ENCODE measurements at regions not wholly inside any gene's neighbourhood (a gene's known extent, or its start where the extent isn't known, plus 50 kb on each side); places are given as distances from the start of the nearest gene placed in this dataset.
"Not testable (repeated sequence)": the region's sequence is repeated elsewhere in the genome, so short reads cannot be mapped to it uniquely, and the experiment has no call there.

DNA sequence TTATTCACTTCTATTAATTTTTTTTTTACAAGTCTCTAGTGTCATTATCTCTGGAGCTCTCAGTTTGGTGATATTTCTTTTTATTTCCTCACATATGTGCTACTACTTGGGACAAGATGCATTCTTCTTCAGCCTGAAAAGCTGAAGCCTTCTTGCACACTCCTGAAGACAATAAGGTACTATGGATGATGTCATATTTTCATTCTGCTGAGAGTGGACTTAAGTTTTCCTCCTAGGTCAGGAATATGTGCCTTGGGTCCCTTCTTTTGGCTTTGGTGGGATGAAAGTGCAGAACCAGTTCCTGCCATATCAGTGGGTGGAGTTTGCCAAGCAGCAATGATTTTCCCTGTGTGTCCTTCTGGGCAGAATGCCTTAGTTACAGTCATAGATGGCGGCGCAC is 188.7 kb upstream of the EYA4 start:
- DNase-seq = no peak

DNA sequence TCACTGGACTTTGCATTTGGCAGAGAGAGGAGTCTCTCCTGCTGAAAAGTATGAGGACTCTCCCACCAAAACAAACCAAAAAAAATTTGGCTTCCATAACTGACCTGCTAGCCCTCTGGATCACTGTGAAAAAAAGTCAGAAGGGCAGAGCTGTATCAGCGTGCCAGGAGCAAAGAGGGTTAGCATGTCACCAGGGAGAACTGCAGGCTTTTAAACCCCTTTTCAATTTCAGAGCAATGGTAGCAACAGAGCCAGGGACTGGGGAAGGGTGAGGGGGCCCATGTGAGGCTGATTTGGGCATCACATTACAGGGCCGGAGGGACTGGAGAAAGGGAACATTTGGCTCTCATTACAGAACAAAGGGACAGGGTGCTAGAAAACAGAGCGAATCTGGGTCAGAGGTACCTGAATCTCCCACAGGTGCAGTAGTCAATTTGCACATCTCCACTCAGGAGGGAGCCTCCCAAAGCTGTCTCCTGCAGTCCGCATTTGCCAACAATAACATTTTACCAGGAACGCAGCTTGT is 185.7 kb upstream of the EYA4 start:
- no peak for DNase-seq

DNA sequence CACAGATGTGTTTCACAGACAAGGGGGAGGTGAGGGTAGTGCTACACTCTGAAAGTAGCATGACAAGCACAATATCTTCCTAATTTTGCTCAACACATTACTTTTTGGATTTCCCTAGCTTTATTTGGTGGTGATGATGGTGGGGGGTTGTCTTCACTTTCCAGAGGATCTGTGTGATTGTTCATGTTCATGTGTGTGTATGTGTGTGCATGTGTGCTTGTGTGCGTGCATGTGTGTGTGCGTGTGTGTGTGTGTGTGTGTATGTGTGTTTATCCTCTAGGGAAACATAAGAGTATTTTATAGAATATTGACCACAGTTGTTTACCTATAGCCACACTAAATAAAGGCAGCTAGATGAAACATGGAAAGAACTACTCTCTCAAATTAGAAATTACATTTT is 183.8 kb upstream of the EYA4 start:
- DNase-seq = no peak

DNA sequence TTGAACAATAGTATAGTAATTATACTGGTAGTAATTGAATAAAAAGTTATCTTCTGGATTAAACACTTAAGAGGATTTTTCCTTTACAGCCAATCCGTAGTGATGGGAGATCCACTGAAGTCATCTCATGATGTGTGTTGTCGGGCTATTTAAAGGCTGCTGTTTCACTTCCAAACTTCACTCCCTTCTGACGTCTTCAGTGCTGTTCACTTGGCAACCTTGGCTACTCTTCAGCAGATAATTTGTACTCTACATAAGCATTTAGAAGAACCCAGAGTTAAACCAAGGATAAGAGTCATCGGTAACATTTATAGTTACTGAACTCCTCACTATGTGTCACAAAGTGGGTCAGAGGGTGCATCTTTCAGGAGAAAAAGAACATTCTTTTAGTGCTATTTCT is 179.1 kb upstream of the EYA4 start:
- DNase-seq = no peak

DNA sequence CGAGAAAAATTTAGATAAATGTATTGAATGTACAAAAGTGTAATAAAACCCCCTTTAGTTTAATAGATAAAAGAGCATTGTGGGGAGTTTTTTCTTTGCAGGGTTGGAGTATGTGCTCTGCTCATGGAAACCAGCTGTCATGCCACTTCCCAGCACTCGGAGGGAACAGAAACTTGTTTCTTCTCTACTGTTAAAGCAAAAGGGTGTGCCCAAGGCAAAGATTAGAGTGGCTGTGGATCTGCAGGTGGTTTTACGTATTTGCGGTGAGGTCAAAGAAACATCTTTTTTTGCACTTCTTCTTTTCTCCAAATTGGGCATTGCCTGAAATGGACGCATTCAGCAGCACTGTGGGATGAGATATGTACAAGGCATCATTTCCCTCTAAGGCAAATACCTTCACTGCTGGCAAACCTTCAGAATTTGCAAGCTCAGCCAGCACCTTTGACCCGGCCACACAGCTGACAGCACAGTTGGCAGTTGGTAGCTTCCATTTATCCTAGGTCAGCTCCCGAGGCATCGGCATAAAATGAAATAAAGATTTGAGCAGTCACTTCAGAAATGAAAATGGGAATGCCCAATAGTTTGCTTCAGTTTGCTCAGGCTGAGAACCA is 178.4 kb upstream of the EYA4 start:
- no peak for DNase-seq

DNA sequence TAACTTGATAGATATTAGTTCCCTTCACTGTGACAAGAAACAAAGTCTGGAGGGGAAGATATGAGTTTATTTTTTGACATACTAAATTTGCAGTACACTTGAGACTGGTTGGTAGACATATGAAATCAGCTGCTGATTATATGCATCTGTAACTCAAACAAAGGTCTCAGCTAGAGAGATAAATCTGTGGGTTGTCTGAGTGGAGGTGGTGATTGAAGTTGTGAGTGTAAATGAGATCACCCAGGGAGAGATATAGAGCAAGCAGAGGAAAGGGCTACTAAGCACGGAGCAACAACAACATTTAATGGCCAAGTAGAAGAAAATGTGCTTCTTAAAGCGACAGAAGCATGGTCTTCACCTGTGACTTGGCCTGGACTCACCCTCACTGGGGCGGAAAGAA is 173.2 kb upstream of the EYA4 start:
- DNase-seq = no peak

DNA sequence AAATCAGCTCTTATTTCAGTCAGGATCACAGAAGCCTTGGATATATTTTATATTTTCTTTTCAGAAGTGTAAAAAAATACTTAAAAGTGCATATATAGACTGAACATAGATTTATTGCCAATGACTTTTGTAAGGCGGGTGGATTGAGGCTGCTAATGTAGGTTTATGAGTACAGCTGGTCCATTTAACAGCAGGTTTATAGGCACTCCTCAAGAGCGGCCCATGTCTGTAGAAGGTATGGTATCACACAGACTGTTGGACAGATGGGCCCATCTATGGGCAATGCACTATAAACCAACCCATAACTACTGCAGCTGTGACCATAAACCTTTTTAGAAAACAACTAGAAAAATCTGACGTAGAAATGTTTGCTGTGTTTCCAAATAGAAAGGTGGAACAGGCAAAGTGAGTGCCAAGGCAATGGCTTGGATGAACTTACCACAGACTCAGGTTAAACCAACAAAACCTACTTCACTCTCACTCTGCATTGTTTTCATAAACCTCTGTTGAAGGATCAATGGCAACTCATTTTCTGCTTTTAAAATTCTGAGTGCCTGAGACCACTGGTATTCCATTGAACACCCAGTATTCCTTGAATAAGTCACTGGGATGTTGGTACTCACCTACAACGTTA is 170.6 kb upstream of the EYA4 start:
- DNase-seq = no peak

DNA sequence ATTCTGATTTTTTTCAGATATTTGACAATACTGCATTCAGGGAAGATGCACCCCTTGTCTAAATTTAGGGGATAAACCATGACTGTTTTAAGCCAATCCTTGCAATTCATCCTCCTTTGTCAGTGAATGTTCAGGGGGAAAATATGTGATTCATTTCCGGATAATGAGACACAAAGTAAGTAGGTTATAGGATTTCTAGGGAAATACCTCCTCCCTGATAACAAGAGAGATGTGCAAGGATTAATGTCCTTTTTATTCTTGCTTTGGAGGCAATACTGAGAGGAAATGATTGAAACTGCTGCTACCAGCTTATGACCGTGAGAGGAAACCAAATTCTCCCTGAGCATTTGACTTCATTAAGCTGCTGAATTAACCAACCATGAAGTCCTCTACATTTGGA is 161.3 kb upstream of the EYA4 start:
- no peak for DNase-seq

DNA sequence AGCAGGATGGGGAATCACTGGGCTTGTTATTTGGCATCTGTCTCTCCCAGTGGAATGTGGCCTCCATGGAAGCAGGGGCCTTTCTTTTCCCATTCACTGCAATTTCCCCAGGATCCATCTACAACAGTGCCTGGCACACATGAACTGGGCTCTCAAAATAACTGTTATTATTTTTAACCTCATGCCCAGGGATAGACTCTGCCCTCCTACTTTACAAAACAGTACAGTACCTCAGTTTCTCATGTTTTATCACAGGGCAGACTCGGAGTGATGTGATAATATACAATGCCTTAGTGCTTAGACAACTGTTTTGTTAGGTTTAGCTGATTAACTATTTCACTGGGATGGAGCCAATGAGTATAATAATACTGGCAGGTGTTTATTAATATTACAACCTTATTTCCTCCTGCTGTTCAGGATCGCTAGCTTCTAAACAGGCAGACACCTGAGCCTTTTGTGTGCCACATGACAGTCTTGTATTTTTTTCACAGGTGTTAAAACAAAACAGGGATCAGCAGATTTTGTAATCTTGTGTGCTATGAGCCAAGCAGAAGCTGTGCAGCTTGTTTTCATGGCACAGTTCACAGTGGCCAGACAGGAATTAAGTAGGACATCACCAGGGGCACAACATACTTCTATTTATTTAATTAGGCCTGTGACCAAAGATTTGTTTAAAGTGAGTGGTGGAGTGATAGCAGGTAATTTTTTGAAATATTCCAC is 157.7 kb upstream of the EYA4 start:
- DNase-seq = no peak

DNA sequence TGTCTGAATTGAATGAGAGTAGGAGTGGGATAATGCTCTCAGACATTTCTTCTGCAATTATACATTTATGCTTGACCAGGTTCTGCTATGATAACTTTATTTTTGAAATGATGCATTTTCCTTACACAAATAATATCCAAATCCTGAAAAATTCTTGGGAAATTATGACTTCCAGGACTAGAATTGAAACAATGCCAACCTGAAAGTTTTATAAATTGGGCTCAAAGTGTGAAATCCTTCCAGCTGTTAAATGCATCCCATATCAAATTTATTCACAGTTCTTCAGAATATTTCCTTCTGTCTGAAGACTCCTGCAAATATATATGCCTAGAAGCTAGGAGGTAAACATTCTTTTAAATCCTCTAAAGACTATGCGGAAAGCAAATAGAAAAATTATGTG is 155.7 kb upstream of the EYA4 start:
- DNase-seq = no peak

DNA sequence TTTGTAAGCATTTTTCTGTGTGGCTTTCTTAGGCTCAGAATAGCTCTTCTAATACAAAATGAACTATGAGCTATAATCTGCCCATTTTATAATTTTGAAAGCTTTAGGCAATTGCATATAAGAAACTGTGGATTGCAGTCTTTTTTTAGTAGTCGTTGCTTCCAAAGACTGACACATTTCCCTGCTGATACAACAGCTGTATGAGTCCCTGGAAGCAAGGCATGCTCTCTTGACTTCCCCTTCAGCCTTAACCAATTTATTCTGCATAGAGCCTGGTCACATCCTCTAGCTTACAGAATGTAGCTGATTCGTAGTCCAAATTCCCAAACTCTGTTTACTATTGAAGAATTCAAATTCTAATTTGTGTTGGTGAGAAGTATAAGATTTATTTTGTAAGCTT is 155.3 kb upstream of the EYA4 start:
- no peak for DNase-seq

DNA sequence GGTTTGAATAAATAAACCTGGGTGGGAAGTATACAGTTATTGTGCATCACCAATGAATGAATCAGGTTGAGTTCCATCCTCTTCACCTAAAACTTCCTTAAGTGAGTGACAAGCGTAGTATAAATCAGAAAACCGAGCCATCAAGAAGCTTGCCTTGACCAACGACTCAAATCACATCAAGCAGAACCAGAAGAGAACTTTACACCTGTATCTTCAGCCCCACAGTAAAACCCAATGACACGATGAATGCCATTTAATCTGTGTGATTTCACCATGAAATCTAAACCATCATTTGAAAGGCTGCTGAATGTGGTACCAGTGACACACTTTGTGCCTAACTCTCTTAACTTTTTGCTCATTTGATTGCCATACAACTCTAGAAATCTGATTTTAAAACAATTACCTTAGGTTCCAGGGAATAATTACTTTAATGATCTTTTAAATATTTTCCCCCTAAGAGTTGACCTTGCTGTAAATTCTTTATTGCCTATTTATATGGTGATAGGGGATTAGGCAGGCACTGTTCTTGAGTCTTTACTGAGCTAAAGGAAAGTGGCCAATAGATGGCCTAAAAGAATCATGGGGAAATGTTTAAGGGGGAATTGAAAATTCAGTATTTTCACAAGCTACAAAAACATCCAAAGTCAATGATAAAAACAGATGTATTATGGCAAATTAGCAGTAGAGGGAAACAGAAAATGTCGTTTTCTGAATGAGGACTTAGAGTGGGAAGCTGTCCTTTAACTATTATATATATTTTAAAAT is 152.0 kb upstream of the EYA4 start:
- no peak for DNase-seq

DNA sequence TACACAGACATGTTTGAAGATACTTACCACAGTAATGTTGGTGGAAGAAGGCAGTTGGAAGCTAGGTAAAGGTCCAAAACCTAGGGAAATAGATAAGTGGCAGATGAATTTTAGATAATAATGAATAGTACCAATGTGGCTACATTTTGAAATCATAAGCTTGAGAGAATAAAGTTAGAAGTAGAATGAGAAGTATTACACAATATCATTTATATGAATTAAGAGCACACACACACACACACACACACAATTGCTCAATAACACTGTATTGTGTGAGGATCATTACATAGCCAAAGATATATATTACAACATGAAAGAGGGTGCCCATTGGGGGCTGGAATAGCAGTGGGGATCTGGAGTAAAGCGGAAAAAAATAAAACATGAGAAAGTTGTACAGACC is 149.0 kb upstream of the EYA4 start:
- DNase-seq = no peak

DNA sequence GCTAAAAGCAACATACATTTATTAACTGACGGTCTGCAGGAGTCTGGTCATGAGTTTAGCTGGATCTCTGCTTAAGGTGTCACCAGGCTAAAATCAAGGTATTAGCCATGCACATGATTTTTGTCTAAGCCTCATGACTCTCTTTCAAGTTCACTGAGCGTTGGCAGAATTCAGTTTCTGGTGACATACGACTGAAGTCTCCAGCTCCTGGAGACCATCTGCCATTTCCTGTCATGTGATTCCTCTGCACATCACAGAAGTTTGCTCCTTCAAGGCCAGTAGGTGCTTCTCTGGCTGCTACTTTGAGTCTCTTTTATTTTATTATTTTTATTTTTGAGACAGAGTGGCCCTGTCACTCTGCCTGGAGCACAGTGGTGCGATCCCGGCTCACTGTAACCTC is 148.4 kb upstream of the EYA4 start:
- DNase-seq = no peak

DNA sequence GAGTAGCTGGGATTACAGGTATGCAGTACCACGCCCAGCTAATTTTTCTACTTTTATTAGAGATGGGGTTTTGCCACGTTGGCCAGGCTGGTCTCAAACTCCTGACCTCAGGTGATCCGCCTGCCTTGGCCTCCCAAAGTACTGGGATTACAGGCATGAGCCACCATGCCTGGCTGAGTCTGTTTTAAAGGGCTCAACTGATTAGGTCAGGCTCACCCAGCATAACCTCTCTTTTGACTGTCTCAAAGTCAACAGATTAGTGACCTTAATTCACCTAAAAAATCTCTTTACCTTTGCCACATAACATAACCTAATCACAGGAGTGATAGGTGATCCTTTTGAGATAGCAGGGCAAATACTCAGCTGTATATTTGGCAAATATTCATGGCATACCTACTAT is 147.9 kb upstream of the EYA4 start:
- not testable (repeated sequence) for DNase-seq

DNA sequence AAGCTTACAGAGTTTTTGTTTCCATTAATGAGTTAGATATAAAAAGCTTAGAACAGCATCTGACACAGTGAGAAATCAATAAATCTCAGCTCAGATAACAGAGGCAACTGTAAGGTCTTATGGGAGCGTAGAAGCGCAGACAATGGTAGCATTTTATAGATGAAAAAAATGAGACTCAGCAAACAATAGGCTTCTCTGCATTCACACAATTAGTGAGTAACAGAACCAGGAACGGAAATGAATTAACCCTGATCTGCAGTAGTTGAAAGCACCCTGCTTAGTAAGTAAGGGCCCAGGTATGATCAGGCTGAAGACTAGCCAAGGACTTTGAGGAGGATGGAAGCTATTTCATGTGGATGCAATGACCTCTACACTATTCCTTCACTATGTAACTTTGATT is 147.2 kb upstream of the EYA4 start:
- no peak for DNase-seq

DNA sequence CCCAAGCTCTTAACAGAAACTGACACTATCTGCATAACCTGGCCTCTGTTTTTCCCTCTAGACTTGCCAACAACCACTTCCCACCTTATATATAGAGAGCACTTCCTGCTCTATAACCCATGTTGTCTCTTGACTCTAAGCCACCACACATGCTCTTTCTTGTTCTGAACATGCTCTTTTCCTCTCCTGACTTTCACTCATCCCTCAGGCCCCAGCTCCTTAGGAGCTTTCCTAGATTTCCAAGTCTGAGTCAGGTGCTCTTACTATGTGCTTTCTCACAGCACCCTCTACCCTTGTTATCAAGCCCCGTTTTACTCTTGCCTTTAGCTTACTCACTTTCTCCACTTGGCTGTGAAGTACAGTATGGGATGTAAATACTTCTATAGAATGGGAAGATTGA is 143.9 kb upstream of the EYA4 start:
- no peak for DNase-seq

DNA sequence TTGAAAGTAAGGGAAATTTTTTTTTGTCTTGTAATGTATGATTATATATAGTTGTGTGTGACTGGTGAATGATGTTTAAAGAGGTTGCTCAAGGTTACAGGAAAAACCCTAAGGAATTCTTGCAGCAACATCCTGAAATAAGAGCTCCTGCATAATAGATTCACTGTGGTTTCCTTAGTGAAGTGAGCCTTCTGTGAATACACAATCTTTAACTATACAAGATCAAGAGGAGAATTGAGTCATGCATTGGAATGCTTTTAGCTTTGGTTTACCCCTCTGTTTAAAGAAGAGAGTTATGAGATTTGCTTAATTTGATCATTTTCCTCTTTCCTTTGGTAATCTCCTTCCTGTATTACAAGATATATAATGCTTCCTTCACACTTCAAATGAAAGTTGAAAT is 141.6 kb upstream of the EYA4 start:
- DNase-seq = no peak

DNA sequence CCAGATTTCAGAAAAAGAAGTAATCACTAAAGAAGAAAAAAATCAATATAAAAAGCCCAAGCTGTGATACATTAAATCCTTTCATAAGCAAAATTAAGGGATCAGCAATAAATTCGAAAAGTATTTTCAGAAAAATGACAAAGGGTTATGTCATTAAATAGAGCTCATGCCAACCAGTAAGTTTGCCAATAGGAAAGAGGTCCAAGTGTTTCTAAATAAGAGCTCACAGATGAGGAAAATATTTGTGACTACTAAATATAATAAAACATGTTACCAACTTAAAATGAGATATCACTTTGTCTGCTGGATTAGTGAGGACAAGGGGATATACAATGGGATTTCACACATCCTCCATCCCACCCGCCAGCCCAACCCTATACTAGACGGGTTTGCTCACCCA is 140.3 kb upstream of the EYA4 start:
- DNase-seq = no peak

DNA sequence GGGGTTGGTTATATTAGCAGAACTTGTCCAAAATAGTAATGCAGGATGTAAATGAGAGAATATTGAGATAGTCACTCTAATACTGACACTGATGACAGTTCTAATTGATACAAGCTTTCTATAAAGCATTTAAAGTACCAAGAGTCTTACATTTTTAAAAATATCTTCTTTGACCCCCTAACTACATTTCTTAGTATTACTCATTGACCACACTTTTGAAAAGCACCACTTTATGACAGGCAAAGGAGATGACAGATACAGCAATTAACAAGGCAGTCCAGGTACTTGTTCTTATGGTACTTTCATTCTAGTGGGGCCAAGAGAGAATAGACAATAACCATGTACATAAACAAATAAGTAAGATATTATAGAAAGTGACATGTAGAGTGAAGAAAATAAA is 139.4 kb upstream of the EYA4 start:
- no peak for DNase-seq

DNA sequence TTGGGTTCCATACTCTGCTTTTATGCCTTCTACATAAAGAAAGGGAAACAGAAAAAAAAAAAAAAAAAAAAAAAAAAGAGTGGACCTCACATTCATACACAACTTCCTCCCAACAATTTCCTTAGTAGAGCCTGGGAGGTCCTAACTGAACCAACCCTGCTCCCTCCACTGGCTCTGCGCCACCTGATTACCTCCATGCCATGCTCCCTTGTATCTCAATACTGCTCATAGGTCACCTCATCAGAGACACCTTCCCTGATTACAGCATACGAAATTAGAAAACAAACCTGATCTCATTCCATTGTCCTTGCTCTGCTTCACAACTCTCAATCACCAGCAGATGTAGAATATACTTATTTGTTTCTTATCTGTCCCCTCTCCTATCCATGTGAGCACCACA is 134.2 kb upstream of the EYA4 start:
- no peak for DNase-seq

DNA sequence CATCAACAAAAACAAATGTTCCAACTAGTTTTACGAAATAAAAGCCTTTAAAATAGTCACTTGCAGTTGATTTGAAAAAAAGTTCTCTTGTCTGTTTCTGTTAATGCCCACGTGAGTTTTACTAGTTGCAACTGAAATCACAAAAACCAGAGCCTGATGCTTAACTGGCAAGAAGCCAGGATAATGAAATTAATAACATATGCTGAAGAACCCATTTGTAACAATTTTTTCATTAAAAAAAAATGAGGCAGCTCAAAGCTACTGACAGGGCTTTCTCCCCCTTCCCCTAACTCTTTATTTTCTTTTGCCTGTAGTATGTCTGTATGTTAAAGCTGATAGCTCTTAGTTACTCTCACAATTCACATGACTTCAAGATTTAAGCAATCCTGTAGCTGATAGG is 132.7 kb upstream of the EYA4 start:
- DNase-seq = no peak

DNA sequence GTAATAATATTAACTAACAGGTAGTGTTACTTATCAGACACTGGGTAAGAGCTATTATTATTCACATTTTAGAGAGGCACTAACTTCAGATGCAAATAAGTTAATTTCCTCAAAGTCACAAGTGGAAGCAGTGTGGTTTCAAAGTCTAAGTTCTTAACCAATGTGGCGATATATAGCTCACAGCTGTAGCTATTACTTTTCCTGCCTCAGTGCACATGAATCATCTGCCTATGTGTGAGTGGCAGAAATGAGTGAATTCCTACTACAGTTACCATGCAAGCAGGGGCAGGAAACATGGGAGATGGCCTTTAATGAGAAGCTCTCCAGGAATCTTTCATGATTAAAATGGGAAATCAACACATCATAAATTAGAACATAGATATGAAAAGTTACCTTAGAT is 126.2 kb upstream of the EYA4 start:
- no peak for DNase-seq
